Activated CD4-positive, CD25-positive, alpha-beta regulatory T cell treated with anti-CD3 and anti-CD28 coated beads, Interleukin-2, amount 50 U/mL, for 16 hours (primary cell): ENCODE measurements at regions not wholly inside any gene's neighbourhood (a gene's known extent, or its start where the extent isn't known, plus 50 kb on each side); places are given as distances from the start of the nearest gene placed in this dataset.
"Not testable (repeated sequence)": the region's sequence is repeated elsewhere in the genome, so short reads cannot be mapped to it uniquely, and the experiment has no call there.

Experiments
- DNase-seq: peaks from one replicate; pipeline ENCODE4 v3.0.0-alpha.2; 2020; ENCODE audit warnings: low read depth, low spot score

GRCh38 chr1:204780630-204781029, 90.0 kb upstream of the NFASC start:
- DNase-seq: no peak

- no peak for DNase-seq
Measured at GRCh38 chr1:204782118-204782700, 88.5 kb upstream of the NFASC start.

GRCh38 chr1:204785023-204785422, 85.6 kb upstream of the NFASC start:
- not testable (repeated sequence) for DNase-seq

- no peak for DNase-seq
Measured at GRCh38 chr1:204788470-204788869, 82.2 kb upstream of the NFASC start.

- DNase-seq: peak; percentile 55
Measured at GRCh38 chr1:204791453-204792353, 79.0 kb upstream of the NFASC start.

- no peak for DNase-seq
Measured at GRCh38 chr1:204792354-204792692, 78.3 kb upstream of the NFASC start.

- DNase-seq: no peak
Measured at GRCh38 chr1:204793259-204793914, 77.3 kb upstream of the NFASC start.

- not testable (repeated sequence) for DNase-seq
Measured at GRCh38 chr1:204796886-204797285, 73.8 kb upstream of the NFASC start.

GRCh38 chr1:204797401-204797800, 73.3 kb upstream of the NFASC start:
- DNase-seq: no peak

- no peak for DNase-seq
Measured at GRCh38 chr1:204799630-204800029, 71.0 kb upstream of the NFASC start.

- DNase-seq: no peak
Measured at GRCh38 chr1:204801211-204801610, 69.5 kb upstream of the NFASC start.

- DNase-seq: no peak
Measured at GRCh38 chr1:204802401-204803175, 68.1 kb upstream of the NFASC start.

GRCh38 chr1:204803607-204804006, 67.1 kb upstream of the NFASC start:
- DNase-seq: no peak

GRCh38 chr1:204806943-204807687, 63.5 kb upstream of the NFASC start:
- peak; percentile 66 for DNase-seq

GRCh38 chr1:204809488-204809887, 61.2 kb upstream of the NFASC start:
- no peak for DNase-seq

GRCh38 chr1:204812842-204813241, 57.8 kb upstream of the NFASC start:
- no peak for DNase-seq

GRCh38 chr1:204813522-204813921, 57.1 kb upstream of the NFASC start:
- DNase-seq: no peak

- no peak for DNase-seq
Measured at GRCh38 chr1:204814166-204814884, 56.3 kb upstream of the NFASC start.

GRCh38 chr1:204817341-204817740, 53.3 kb upstream of the NFASC start:
- DNase-seq: no peak

- no peak for DNase-seq
Measured at GRCh38 chr1:204818998-204819397, 51.7 kb upstream of the NFASC start.

- no peak for DNase-seq
Measured at GRCh38 chr1:204819495-204819894, 51.2 kb upstream of the NFASC start.
